ENCODE measurements at regions not wholly inside any gene's neighbourhood (a gene's known extent, or its start where the extent isn't known, plus 50 kb on each side); places are given as distances from the start of the nearest gene placed in this dataset.
"Not testable (repeated sequence)": the region's sequence is repeated elsewhere in the genome, so short reads cannot be mapped to it uniquely, and the experiment has no call there.

DNA sequence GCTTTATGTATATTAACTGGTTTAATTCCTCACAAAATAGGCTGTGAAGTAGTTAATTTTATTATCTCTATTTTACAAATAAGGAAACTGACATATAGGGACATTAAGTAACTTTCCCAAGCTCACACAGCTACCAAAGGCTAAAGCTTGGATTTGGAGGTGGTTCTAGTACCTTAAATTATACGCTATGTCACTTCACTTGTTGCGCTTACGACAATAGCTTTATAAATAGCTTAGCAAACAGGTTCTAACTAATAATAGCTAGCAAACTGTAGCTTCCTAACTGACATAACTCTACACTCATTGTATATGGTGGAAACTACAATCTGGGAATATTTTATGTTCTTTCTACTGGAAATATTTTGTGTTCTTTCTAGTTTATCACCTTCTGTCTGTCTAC, 666.4 kb upstream of the CPEB2 start:
- no peak for DNase-seq (ENCODE audit: extremely low read depth, low read depth, low spot score)

DNA sequence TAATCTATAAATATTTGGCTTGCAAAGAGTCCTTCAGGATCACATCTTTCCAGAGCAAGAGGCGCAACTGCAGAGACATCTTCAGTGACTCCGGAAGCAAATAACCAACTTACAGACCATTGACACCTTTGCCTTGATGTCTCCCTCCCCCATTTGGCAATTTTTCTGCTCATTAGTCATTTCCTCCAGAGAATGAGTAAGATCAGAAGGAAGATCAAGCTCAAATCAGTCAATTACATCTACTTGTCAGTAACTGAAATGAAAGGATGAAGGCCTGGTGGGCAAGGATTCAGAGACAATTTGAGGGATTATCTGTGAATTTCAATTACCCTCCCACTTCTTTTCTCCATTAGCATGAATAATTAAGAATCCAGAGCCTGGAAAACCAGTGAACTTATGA, 665.6 kb upstream of the CPEB2 start:
- DNase-seq (ENCODE audit: extremely low read depth, low read depth, low spot score), result no peak

DNA sequence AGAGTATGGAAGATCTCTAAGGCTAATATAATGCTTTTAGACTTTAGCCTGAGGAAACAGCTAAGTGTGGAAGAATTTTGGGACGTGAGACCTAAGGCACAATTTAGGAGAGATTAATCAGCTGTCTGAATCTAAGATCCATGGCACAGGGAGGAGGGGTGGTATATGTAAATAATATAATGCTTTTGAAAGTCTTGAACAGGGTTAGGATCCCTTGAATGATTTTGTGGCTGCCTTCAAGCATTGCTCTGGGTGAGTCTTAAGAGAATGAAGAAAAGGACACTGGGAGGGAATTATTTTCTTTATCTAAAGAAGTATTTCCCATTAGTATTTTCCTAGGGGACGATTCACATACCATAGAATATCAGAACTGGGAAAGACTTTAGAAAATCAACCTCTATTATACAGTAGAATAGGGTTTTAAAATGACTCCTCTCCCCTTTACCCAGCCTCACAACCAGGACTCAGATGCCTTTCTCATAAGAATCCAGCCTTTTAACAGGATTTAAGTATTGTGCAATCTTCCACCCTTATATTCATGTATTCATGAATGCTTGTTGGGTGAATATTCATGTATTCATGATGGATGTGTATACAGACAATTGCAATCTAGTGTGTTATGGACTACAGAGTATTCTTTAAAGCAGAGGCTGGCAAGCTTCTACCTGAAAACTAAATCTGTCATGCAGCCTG, 664.2 kb upstream of the CPEB2 start:
- DNase-seq (ENCODE audit: extremely low read depth, low read depth, low spot score), result no peak

DNA sequence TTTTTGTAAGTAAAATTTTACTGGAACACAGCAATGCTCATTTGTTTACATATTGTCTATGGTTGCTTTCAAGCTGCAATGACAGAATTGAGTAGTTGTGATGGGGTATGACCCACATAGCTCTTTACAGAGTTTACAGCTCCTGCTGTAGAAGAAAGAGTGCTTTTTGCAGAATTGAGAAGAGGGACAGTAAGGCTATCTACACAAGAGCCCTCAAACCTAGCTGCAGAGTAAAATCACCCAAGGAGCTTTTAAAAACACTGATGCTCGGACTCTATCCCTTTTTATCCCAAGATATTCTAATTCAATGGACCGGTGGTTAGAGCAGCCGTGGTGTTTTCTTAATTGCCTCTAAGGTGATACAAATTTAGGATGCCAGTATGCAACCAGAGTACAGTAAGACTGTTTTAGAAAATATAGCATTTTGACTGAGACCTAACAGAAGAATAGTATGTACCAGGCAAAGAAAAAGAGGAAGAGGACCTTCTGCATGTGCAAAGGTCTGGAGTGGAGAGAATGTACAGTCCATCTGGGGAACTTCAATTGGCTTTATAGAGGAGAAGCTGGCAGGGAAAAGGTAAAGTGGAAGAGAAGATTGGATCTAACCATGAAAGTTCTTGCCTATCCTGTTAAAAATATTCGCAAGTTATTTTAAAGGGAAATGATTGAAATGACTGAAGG, 663.6 kb upstream of the CPEB2 start:
- no peak for DNase-seq (ENCODE audit: extremely low read depth, low read depth, low spot score)

DNA sequence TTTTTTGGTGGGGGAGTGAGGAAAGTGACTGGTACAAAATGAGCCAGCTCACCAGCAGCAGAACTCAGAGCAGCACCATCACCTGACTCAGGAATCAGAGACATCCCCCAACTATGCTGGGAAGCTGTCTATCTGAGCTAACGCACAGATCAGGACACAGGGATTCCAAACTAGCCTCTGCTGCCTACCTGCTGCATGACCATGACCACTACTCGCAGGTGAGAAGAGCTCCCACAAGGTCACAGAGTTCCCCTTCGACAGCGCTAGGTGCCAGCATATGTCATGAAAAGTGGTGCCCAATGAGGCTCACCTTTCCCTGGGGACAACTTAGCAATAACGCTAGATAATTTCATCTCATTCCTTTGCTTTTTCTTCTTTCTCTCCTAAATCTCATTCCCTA, 662.6 kb upstream of the CPEB2 start:
- DNase-seq (ENCODE audit: extremely low read depth, low read depth, low spot score), result no peak

DNA sequence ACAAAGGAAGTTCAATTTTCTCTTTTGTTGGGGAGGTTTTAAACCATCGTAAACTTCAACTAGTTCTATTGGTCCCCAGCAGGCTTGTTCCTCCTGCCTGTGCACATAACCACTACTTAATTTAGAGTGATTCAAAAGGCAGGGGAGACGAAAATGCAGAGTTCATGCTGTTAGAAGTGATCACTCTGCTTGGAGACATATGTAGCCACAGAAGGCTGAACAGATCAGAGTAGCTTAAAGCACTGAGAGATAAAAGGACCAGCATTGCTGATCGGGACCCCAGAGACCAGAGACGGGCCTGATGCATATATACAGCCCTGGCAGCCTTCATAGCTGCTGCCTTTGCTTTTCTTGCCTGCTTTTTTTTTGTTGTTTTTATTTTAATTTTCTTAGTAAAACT, 662.0 kb upstream of the CPEB2 start:
- DNase-seq (ENCODE audit: extremely low read depth, low read depth, low spot score), result no peak

DNA sequence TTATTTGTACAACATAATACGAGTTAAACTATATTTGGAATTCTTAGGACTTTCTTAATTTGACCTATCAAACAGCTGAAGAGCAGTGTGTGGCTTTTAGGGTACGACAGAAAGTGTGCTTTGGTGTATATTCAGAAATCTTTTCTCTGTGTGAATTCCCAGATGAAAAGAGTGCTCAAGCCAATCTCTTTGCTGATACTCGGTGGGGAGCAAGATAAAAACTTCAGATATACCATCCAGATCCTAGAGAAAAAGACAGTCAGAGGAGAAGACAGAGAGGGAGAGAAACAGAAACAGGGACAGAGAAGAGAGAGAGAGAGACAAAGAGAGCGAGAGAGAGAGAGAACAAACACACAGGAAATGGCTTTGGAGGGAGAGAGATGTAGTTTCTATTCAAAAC, 658.3 kb upstream of the CPEB2 start:
- DNase-seq (ENCODE audit: extremely low read depth, low read depth, low spot score), result no peak

DNA sequence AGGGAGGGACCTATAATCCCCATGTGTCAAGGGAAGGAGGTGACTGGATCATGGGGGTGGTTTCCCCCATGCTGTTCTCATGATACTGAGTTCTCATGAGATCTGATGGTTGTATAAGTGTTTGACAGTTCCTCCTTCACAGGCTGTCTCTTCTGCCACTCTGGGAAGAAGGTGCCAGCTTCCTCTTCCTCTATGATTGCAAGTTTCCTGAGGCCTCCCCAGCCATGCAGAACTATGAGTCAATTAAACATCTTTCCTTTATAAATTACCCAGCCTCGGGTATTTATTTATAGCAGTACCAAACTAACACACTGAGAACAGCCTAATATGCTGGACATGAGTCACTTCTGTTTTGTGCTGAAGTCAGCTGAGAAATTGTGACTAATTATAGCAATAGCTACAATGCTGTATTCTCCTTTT, 656.9 kb upstream of the CPEB2 start:
- no peak for DNase-seq (ENCODE audit: extremely low read depth, low read depth, low spot score)

DNA sequence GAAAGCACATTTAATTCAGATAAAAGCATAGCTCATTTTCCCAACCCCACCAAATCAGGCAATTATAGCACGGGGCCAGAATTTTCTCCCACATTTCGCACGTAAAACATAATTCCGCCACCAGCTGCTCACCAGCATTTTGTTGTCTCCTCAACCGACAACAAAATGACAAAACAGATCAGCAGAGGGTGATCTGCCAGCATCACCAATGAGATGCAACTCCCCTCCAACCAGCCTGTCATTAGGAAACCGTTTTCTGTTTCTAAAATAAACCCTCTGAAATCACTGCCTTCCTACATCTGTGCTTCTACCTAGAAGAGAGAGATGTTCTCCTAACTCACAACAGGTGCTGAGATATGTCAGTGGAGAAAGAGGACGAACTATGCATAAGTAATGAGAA, 654.8 kb upstream of the CPEB2 start:
- no peak for DNase-seq (ENCODE audit: extremely low read depth, low read depth, low spot score)

DNA sequence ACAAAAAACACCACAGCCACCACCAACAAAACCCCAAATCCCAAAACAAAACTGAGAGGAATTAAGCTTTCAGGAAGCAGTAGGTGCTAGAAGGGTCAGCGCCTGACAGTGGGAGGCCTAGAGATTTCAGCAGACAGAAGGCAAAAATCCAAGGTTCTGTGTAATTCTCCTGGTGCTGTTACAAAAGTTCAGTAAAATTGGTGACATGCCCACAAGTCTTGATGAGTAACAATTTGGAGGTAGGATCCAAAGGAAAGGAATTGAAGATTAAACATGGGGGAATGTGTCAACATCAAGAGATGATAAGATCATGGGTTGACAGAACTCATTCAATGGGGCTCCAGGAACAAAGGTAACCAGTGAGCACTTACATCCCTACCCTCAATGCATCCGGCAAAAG, 653.8 kb upstream of the CPEB2 start:
- no peak for DNase-seq (ENCODE audit: extremely low read depth, low read depth, low spot score)

DNA sequence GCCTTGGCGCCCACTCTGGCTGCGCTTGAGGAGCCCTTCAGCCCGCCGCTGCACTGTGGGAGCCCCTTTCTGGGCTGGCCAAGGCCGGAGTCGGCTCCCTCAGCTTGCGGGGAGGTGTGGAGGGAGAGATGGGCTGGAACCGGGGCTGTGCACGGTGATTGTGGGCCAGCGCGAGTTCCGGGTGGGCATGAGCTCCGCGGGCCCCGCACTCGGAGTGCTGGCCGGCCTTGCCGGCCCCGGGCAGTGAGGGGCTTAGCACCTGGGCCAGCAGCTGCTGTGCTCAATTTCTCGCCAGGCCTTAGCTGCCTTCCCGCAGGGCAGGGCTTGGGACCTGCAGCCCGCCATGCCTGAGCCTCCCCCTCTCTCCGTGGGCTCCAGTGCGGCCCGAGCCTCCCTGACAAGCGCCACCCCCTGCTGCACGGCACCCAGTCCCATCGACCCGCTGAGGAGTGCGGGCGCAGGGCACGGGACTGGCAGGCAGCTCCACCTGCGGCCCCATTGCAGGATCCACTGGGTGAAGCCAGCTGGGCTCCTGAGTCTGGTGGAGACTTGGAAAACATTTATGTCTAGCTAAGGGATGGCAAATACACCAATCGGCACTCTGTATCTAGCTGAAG, 643.6 kb upstream of the CPEB2 start:
- DNase-seq (ENCODE audit: extremely low read depth, low read depth, low spot score), result not testable (repeated sequence)

DNA sequence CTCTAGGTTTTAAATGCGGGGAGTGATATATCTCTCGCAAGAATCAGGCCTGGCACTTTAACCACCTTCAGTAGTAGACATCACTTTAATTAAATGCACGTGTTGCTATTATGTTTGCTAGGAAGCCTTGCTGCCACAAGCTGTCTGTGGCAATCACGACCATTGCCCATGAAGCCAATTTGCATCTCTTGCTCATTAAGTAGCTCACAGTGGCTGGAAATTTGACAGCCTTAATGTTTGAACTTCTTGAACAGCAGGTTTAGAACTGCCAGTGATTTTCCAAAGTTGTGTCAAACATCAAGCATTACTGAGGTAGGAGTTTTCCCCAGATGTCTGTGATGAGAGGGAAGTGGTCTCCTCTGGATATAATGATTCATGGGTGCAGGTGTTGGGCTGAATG, 642.3 kb upstream of the CPEB2 start:
- DNase-seq (ENCODE audit: extremely low read depth, low read depth, low spot score), result no peak

DNA sequence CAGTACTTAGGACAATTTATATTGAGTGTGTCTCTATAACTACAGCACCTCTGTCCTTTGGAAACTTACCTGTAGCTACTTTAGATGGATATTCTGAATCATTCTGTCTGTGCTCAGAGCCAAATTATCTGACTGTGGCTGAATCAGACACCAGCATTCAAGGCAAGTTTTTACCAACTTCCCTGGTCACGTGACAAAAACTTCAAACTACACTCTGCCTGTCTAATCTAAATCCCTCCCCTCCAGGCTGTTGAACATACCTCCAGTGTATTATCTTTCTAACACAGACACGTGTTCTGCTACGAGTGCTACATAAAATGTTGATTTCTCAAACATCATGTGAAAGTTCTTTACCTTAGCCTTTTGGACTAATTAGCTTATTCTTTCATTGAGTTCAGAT, 641.2 kb upstream of the CPEB2 start:
- DNase-seq (ENCODE audit: extremely low read depth, low read depth, low spot score), result no peak

DNA sequence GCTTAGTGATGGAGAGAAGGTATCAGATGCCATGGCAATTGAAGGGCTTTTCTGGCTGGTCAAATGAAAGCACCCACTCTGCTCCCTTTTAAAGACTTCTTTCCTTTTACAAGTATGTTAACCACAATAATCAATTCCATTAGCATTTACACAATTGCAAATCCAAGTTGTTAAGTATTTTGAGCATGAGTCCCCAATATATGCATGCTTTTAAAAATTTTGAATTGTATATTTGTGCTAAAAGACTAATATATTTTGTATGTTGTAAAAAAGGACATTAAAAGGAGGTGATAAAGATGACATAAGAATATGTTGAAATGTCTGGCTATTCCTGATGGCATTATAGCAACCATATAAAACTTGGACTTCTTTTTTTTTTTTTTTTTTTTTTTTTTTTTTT, 639.9 kb upstream of the CPEB2 start:
- no peak for DNase-seq (ENCODE audit: extremely low read depth, low read depth, low spot score)

DNA sequence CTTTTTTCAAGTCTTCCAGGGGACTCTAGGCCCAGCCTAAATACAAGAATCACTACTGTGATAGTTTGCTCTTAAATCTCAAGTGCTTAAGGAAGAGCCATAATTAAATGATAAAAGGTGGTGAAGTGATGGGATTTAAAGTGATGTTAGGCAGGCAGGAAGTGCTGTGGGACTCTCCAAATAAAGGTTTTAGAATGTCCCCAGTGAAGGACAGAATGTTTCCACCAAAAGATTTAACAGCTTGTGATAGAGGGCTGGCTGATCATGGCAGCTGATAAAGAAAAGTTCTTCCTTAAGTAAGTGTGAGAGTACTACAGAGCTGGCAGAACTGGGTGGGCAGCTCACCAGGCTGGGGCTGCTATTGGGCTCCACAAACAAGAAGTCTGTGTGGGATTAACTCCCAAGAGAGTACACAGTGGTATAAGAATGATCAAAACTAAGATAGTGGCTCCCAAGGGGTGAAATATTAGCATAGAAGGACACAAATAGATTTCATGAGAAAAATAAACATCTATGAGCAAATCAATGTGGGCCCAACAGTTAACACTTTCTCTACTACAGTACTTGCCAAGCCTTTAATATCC, 637.2 kb upstream of the CPEB2 start:
- no peak for DNase-seq (ENCODE audit: extremely low read depth, low read depth, low spot score)

DNA sequence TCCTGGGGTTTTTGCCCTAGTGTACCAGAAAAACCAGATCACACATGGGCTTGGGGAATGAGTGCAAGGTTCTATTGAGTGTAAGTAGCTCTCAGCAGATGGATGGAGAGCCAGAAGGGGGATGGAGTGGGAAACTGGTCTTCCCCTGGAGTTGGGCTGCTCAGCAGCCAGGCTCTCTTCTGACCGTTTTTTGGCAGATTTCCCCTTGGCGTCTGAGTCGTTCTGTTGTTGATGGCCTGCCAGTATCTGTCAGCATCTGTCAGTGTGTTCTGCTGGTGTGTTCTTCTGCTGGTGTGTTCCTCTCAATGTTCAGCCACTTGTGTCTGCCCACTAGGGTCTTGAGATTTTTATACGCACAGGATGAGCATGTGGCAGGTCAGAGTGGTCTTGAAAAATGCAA, 633.9 kb upstream of the CPEB2 start:
- DNase-seq (ENCODE audit: extremely low read depth, low read depth, low spot score), result no peak

DNA sequence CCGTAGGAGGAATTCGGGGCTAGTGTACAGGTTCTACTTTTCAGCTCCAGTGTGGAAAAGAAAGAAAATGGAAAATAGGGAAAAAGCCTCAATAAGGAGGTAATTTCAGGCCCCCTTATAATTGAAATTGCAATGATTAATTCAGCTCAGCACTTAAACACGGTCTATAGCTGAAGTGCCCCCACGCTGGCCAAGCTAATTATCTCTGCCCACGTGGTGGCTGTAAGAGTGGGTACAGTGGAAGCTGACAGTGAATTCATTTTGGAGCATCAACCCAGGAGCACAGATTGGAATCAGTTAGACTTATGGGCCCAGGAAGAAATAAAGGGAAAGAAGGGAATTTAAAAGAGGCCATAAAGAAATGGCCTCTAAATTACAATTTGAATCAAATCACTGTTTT, 631.1 kb upstream of the CPEB2 start:
- no peak for DNase-seq (ENCODE audit: extremely low read depth, low read depth, low spot score)

DNA sequence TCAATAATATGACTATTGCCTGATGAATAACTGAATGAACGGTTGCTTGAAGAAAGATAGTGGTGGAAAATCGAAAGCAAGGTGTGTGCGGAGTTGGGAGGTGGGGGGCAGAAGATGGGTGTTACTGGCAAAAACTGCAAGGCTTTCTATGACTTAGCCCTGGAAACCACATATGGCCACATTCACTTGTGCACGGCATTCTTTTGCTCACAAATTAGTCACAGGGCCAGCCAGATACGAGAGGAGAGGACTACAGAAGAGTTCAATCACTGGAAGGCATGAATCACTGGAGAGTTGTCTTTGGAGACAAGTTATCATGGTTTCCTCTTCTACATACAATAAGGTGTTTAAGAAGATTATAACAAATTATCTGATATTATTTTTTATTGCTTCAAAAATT, 626.5 kb upstream of the CPEB2 start:
- no peak for DNase-seq (ENCODE audit: extremely low read depth, low read depth, low spot score)

DNA sequence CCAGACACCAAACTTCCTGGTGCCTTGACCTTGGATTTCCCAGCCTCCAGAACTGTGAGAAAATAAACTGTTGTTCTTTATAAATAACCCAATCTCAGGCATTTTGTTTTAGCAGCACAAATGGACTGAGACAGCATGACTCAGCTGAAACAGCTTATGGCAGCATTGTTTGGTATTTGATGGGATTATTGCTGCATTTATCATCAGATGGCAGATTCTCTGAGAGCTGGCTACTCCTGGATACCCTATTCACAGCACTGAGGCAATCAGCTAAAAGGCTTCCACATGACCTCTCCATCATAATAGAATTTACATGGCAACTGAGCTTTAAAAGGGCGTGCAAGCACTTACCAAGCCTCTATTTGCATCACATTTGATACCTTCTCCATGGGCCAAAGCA, 623.1 kb upstream of the CPEB2 start:
- DNase-seq (ENCODE audit: extremely low read depth, low read depth, low spot score), result no peak

DNA sequence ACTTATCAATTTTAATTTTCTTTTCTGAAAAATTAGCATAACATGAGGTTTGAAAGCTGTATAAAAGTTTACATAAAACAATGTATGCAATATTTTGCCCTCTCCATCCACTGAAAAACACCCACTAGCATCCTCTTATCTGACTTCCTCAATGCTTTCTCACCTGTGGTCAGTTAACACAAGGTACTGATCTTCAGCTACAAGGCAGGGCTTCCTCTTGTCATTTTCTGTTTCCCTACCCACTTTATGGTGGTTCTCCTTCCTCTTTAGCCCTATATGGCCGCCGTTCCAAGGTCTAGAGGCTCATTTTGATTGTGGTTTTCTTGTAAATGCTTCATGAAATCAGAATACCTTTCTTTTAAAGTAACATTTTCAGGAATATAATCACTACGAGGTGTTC, 618.6 kb upstream of the CPEB2 start:
- DNase-seq (ENCODE audit: extremely low read depth, low read depth, low spot score), result no peak

DNA sequence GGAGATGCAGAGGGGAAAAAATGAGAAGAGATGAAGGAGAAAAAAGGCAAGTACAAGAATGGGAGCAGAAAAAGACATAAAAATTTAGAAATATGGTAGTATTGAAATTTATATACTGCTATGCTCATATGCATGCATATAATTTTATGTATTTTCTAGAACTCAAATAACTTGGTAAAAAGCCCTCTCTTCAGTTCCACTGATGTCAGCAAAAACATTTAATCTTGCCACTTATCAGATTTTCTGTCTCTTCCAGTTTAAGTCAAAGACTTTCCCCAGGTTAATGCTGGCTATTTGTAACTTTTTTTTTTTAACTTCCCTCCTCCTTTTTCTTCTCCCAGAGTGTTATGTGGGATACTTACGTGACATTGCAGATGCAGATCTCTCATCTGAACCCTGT, 617.5 kb upstream of the CPEB2 start:
- no peak for DNase-seq (ENCODE audit: extremely low read depth, low read depth, low spot score)

DNA sequence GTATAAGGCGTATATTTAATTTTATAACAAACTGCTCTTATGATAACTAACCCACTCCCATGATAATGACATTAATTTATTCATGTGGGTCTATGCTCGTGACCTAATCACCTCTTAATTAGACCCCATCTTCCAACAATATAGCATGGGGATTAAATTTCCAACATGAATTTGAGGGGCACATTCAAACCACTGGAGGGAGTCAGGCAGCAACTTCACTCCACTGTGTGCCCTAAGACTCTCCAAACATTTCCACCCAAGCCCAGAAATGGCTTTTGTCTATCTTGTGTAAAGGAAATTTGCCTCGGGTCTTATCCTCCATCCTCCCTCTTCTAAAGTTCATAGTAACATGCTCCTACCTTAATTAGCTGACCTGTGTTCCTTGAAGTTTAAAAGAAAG, 616.1 kb upstream of the CPEB2 start:
- no peak for DNase-seq (ENCODE audit: extremely low read depth, low read depth, low spot score)
